HT-29 (cell line): ENCODE measurements at regions not wholly inside any gene's neighbourhood (a gene's known extent, or its start where the extent isn't known, plus 50 kb on each side); places are given as distances from the start of the nearest gene placed in this dataset.
"Not testable (repeated sequence)": the region's sequence is repeated elsewhere in the genome, so short reads cannot be mapped to it uniquely, and the experiment has no call there.

ENCODE experiments used
- DNase-seq: peaks from one replicate; pipeline ENCODE4 v3.0.0-alpha.2; 2015; ENCODE audit warnings: low spot score

DNA sequence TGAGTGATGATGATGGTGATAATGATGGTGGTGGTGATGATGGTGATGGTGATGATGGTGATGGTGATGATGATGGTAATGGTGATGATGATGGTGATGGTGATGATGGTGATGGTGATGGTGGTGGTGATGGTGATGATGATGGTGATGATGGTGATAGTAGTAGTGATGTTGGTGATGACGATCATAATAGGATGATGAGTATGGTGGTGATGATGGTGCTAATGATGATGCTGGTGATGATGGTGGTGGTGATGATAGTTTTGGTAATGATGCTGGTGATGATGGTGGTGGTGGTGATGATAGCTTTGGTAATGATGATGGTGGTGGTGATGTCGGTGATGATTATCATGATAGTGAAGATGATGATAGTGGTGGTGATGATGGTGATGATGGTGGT lies 171.5 kb upstream of the SFSWAP start:
- no peak for DNase-seq

DNA sequence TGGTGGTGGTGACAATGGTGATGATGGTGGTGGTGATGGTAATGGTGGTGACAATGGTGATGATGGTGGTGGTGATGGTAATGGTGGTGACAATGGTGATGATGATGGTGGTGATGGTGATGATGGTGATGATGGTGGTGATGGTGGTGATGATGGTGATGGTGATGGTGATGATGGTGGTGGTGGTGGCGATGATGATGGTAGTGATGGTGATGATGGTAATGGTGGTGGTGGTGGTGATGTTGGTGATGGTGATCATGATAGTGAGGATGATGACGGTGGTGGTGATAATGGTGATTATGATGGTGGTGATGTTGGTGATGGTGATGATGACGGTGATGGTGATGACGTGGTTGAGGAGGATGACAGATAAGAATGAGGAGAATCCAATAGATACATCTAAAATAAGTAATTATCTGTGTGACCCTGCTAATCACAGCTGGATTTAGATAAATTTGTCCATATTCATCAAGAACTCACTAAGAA lies 170.7 kb upstream of the SFSWAP start:
- no peak for DNase-seq

DNA sequence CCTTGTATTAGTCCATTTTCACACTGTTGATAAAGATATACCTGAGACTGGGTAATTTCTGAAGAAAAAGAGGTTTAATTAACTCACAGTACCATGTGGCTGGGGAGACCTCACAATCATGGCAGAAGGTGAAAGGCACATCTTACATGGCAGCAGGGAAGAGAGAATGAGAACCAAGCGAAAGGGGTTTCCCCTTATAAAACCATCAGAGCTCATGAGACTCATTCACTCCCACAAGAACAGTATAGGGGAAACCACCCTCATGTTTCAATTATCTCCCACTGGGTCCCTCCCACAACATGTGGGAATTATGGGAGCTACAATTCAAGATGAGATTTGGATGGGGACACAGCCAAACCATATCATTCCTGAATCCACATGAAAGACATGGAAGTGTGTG lies 169.4 kb upstream of the SFSWAP start:
- not testable (repeated sequence) for DNase-seq

DNA sequence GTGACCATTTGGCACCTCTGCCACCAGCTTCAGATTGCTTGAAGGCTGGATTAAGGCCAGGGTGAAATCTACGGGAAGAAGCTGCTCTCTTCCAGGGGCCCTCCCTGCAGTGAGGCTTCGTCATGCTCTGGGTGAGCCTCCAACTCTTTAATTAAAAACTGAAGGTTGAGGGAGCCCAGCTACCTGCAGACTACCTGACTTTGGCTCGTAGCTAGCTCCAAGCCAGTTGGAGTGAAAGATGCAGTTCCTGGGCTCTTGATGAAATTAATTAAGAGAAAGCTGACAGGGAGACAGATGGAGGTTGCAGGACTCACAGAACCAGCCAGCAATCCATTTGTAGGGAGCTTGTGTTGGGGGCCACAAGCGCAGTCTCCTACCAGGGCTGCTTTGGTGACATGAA lies 168.5 kb upstream of the SFSWAP start:
- no peak for DNase-seq

DNA sequence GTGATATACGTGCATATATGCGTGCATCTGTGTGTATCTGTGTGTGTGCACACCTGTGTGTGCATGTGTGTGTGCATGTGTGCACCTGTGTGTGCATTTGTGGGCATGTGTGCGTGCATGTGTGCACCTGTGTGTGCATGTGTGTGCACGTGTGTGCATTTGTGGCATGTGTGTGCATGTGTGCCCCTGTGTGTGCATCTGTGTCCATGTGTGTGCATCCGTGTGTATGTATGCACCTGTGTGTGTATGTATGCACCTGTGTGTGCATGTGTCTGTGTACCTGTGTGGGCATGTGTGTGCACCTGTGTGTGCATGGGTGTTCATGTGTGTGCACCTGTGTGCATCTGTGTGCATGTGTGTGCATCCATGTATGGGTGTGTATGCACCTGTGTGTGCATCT lies 167.8 kb upstream of the SFSWAP start:
- DNase-seq, result no peak

DNA sequence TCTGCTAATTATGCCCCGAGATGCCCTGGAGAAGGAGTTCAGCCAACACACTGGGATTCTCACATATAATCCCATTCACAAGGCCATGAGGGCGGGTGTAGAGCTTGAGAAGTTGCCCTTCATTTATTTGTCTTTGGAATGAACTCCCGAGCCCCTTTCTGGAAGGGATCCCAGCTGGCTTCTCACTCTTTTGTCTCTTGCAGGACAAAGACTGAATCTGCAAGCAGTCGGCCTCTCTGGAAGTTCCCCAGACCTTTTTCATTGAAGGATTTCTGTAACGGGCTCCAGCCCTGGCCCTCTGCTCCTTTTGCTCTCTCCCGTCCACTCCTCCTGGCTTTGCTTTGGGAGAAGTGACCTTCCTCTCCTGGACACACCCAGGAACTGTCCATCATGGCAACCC lies 163.3 kb upstream of the SFSWAP start:
- DNase-seq, result no peak

DNA sequence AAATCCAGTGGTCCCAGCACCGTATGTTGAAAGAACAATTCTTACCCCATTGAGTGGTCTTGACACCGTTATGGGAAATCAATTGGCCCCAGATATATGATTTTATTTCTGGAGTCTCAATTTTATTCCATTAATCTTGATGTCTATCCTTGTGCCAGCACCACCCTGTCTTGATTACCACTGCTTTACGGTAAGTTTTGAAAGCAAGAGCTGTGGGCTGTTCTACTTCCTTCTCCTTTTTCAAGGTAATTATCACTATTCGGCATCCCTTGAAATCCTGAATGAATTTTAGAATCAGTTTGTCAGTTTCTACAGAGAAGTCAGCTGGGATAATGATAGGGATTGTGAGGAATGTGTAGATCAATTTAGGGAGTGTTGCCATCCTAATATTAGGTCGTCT lies 160.8 kb upstream of the SFSWAP start:
- DNase-seq, result no peak

DNA sequence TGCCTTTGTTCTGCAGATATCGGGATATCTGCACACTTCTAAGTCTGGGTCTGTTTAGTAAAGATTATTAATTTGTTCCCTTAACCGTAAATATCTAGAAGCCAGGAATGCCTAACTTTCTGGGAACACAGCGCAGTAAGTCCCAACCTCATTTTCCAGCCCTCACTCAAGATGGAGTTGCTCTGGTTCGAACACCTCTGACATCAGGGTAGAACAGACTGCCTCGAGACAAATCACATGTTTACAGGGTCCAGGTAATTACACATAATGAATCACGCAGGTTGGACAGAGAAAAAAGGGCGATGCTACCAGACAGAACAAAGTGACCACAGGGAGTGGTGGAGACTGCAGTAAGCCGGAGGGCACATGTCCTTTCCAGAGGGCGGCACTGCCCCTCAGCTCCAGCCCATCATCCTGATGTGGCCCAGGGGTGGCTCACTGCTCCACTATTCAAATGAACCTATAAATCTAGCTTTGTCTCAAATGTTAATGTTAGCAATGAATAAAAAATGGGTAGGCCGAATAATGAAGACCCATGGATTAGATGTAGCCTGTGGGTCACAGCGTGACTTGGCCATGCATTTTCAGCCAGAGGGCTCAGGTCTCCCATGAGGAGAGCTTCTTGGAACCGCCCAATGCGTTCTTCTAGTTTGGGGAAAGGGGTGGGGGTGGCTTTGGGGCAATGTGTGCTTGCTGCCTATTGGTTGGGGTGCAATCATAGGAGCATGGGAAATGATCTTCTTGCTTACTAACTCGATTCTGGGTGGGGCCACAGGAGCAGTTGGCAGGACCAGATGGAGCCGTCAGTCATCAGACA lies 159.0 kb upstream of the SFSWAP start:
- no peak for DNase-seq

DNA sequence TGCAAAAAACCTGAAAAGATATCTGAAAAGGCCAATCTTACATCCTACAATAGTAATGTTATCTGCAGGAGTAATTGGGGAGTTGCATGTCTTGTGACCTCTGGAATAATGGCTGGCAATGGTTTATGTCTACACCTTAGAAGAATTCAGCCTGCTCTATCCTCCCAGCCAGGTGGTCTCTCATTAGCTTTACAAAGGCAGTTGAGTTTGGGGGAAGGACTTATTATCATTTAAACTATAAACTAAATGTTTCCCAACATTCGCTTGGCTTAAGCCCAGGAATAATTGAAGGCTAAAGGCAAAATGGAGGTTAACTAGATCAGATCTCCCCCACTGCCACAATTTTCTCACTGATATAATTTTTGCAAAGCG lies 158.4 kb upstream of the SFSWAP start:
- DNase-seq, result no peak

DNA sequence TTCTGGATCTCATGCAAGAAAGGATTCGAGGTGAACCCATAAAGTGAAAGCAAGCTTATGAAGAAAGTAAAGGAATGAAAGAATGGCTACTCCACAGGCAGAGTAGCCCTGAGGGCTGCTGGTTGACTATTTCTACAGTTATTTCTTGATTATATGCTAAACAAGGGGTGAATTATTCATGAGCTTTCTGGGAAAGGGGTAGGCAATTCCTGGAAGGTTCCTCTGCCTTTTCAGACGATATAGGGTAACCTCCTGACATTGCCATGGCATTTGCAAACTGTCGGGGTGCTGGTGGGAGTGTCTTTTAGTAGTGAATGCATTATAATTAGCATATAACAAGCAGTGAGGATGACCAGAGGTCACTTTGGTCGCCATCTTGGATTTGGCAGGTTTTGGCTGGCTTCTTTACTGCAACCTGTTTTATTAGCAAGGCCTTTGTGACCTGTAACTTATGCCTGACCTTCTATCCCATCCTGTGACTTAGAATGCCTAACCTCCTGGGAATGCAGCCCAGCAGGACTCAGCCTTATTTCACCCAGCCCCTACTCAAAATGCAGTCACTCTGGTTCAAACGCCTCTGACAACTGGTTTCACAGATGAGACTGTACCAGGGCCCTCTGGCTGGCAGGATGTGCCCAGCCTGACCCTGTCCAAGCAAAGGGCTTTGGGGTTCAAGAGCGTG lies 157.7 kb upstream of the SFSWAP start:
- DNase-seq, result no peak

DNA sequence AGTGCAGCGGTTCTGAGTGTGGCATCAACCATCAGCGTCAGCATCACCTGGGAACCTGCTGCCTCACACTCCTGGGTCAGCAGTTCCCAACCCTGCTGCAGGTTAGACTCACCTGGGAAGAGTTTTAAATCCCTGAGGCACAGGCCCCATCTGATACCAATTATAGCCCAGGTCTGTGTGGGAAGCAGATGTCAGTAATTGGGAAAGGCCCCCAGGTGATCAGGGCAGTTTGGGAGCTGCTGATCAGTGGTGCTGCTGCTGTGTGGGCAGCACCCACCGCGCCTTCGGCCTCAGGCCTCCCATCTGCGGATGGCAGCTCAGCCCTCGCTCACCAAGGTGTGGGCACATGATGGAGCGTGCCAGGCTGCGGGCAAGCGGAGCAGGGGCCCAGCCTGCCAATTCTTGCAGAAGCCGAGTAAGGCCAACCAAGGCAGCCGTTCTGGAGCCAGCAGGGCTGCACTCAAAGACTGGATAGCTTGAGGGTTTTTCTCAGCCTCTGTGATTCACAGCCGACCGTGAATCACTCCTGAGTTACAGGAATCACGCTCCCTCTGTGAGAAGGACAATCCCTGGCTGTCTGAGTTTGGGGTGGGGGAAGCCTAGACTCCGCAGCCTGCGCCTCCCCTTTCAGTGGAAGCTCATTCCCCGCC lies 155.6 kb upstream of the SFSWAP start:
- no peak for DNase-seq

DNA sequence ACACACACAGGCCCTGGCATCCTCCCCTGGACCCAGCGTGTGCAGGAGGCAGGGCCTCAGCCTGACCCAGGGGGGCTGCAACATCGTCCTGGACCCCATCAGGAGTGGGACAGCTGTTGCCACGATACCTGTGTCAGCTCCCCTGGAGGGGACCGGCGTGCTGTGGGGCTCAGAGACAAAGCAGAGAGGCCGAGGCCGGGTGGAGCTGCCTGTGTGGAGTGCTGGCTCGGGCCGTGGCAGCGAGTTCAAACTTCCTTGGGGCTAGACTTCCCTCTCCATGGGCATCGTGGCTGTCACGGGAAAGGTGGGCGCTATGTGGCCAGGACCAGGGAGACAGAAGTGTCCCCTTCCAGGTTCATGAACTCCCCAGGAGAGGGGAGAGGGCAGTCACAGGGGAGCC lies 155.0 kb upstream of the SFSWAP start:
- DNase-seq, result no peak

DNA sequence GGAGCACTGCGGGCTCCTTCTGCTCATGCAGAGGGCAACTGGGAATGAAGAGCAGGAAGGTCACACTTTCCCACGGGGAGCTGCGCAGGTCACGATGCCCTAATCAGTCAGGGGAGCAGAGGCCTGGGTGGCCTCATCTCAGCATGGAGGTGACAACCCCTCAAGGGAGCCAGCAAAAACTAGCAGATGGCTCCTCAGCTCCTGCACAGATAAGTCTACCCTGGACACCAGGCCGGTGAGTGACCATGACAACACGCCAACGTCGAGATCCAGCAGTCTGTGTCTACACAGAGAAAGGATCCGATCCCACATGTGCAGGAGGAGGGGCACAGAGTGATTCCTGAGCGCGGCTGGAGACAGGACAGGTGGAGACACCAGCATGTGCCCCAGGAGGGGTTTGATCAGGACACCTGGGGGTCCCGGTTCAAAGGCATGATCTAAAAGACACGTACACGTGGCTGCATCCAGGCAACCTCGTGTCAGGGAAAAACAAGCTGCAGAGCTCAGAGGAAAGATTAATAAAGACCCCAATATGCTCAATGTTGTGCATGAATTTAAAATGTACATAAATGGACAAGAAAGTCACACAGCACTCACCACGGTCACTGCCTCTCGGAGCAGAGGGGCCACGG lies 153.7 kb upstream of the SFSWAP start:
- no peak for DNase-seq

DNA sequence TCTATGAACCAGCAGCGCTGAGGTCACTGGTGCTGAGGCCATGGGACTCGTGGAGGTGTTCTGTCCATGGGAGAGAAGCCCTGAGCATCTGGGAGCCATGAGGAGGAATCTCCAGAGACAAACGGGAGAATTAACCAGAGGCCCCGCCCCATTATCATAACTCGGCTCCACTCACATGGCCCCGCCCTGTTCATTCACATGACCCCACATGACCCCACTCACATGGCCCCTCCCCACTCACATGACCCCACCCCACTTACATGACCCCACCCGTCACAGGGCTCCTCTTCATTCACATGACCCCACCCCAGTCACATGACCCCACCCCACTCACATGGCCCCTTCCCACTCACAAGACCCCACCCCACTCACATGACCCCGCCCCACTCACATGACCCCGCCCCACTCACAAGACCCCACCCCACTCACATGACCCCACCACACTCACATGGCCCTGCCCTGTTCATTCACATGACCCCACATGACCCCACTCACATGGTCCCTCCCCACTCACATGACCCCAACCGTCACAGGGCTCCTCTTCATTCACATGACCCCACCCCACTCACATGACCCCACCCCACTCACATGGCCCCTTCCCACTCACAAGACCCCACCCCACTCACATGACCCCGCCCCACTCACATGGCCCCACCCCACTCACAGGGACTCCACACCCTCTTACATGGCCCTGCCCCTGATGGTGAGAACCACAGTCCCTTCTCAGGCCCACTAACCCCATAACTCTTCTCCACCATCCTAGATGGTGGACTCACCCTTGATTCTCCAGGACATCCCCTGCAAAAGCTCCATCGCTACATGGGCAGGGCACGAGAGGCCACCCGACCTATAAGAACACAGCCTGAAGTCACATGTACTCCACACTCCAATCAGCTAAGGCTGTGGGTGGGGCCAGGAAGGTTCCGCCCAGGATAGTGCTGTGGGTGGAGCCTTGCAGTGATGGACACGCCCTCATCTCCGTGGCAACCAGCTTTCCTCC lies 151.1 kb upstream of the SFSWAP start:
- no peak for DNase-seq

DNA sequence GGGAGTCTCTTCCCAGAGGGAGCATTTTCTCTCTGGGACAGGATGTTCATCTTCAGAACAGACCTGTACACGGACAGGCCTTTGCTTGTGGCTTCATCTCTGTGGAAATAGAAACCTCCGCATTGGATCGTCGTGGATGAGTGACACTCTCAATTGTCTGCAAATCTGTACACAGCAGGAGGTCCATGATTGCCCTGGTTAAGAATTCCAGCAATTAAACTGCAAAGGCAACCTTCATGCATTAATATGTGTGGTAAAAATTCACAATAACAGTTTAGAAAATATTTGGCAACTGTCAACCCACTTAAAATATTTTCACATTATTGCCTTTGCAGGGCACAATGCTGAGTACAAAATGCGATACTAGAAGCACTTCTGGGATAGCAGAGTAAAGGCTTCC lies 149.8 kb upstream of the SFSWAP start:
- DNase-seq, result no peak

DNA sequence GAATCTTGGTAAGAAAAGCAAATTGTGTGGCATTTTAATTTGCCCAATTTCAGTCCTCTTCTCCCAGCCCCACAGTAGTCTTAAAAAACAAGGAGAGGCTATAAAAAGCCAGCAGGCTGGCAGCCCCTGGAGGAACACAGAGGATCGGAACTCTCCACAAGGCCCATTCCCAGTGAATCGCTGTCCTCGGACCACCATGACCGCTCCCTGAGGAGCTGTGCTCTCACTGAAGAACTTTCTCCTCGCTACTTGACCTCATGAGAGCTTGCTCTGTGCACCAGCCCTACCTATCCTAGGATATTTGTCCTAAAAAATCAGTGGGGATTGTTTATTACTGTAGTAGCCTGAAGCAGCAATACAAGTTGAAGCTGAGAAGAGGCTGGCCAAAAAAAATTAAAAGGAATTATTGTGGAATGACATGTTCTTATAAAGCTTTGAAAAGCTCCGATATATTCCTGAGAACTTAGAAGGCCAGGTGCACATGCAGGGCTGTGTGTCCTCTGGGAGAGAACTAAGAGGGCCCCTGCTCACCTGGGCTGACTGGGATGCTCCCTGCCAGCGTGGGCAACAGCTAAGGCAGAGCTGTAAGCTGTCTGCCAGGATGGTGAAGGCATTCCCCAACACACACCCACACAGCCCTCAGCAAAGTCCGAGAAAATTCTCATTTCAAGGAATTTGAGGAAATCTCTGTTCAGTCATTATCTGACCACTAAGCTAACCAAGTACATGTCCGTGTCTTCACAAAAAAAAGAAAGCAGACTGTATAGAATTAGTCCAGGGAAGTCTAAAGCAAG lies 148.8 kb upstream of the SFSWAP start:
- no peak for DNase-seq

DNA sequence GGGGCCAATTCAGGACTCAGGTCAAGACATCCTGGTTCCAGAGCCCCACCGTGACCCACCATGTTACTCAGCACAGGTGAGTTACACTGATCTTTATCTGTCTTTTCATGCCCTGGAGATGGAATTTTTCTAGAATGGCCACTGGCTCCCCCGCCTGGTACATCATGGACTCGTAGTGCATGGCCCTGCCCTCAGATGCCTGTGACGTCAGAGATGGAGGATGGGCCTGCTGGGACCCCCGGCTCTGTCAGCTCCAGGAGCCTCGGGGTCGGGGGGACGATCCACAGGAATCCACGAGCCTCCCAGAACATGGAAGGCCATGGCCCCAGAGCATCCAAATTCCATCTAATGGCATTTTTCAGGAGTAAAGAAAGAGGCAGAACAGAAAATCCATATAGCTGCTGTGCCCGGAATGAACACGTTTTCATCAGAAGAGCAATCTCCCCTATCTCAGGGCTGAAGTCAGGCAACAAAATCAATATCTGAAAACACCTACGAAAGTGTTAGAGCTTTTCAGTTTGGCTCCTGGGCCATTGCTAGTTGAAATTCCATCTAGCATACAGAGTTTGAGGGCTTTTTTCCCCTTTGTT lies 146.7 kb upstream of the SFSWAP start:
- DNase-seq, result not testable (repeated sequence)

DNA sequence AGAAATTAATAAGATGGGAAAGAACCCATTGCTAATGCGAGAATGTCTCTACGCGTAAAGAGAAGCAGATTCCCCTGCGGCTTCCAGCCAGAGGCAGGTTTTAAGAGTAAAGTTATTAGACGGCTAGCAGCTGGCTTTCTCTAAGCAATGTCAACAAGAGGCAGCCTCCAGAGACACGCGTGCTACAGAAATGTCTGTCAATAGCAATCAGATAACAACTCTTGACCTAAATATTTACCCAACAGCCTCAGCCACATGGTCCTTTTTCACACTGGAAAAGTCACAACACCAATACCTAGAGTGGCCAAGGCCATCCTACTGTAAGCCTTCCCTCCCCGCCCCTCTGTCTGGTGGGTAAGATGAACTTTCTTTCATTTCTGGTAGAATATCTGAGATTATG lies 146.0 kb upstream of the SFSWAP start:
- DNase-seq, result no peak

DNA sequence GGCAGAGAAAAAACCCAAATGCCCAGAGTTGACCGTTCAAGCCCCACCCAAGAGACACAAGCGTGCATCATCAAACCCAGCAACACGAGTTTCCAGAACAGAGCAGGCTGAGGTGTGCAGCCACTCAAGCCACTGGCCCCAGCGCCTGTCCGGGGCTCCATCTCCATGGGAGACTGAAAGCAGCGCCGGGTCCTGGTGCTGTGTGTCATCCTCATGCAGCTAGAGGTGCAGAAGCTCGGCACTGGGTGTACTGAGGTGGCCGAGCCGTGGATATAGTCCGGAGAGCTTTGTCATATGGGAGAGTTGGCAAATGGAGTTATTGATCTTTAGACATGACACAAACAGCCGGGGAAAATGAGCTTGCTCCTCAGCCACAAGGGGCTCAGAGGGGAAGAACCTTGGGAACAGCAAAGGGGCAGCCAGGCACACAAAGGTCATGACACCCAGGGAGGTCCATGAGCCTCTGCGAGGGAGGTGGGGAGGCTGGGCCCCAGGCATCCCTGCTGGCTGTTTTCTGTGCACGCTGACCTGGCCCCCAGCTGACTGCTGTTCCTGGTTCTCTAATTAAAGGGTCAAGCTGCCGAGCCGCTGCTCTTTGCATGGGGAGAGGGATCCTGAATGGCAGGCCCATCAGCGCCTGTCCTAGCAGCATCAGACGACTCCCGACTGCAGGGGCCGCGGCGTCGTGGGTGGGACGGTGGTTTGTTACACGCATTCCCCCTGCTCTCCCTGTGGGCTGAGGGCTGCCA lies 145.4 kb upstream of the SFSWAP start:
- no peak for DNase-seq
